ENCODE measurements at regions not wholly inside any gene's neighbourhood (a gene's known extent, or its start where the extent isn't known, plus 50 kb on each side); places are given as distances from the start of the nearest gene placed in this dataset.
"Not testable (repeated sequence)": the region's sequence is repeated elsewhere in the genome, so short reads cannot be mapped to it uniquely, and the experiment has no call there.

DNA sequence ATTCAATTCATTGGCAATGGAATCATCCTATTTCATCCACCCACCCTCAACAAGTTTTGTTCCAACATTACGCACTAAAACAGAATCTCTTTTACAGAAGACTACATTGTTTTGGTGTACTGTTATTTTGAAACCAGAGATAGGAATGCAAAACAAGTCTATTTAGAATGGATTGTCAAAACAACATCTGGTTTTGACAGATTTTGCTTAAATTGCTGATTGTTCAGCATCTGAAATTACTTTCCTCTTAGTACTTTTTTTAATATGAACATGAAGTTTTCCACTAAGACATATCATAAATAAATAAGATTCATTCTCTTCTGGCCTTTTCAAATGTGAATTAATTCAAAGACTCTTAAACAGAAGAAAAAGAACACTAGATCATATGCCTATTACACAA is 323.9 kb upstream of the TFPI start:
- DNase-seq (no peak), ATAC-seq (no peak)
- Mint-ChIP-seq H3K9me3 (peaks cover 4% of the 10 kb centered on the region), H3K4me1 (ENCODE audit: low read depth) (no peaks in the 10 kb centered on the region), H3K27me3 (ENCODE audit: low read depth) (no peaks in the 10 kb centered on the region), H3K36me3 (ENCODE audit: insufficient read depth) (no peaks in the 10 kb centered on the region), H3K4me3 (no peak overlapping the region)

DNA sequence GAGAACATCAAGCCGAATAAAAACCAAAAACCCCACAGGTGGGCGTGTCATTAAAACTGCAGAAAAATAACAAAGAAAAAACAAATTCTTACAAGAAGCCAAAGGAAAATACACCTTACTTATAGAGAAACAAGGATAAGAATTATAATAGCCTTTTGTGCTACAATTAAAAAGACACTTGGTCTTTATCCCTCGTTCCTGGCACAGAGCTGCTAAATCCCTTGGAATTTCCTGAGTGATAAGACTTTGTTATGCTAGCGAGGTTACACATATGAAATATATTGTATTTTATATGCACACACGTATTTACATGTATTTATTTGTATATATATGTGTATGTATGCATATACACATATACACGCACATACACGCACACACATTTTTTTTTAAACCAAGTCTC is 325.3 kb upstream of the TFPI start:
- no peak for DNase-seq
- no peaks in the 10 kb centered on the region for H3K4me1 Mint-ChIP-seq (ENCODE audit: low read depth)
- peaks cover 4% of the 10 kb centered on the region for H3K9me3 Mint-ChIP-seq
- no peak for ATAC-seq
- no peaks in the 10 kb centered on the region for H3K36me3 Mint-ChIP-seq (ENCODE audit: insufficient read depth)
- no peak overlapping the region for H3K4me3 Mint-ChIP-seq
- no peaks in the 10 kb centered on the region for H3K27me3 Mint-ChIP-seq (ENCODE audit: low read depth)

DNA sequence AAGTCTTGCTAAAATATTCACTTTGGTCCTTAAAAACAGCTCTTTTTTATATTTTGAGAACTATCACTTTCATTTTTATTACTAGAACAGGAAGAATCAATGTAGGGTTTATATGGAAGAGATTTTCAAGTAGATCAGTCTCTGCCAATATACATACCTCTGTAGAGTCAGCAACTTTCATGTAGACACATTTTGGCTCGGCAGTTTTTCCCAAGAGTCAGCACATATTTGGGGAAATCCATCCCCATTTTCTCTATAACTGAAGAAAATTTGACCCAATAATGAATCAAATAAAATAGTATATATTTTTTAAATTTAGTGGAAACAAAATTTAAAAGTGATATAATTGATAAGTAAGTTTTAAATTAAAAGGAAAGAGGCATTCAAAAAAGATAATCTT is 329.8 kb upstream of the TFPI start:
- Mint-ChIP-seq H3K27me3 (ENCODE audit: low read depth) (no peaks in the 10 kb centered on the region), H3K4me1 (ENCODE audit: low read depth) (no peaks in the 10 kb centered on the region), H3K4me3 (no peak overlapping the region), H3K36me3 (ENCODE audit: insufficient read depth) (no peaks in the 10 kb centered on the region), H3K9me3 (peaks cover 4% of the 10 kb centered on the region)
- no peak for DNase-seq
- ATAC-seq, result no peak

DNA sequence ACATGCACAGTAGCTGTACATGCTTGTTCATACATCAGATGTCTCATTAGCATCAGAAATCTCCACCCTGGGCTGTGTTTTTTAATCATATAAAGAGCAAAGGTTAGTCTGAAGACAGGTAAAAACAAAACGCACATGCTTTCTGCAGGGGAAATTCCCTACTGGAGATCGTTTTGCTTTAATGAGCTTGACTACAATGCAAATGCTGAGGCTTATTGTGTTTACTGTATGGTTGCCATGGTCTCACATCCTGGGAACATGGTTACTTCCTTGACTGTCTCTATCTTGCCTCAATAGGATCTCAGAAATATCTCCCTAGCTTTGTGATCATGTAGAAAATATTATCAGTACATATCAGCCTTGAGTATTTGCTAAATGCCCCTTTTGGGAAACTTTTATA is 336.5 kb upstream of the TFPI start:
- no peaks in the 10 kb centered on the region for H3K36me3 Mint-ChIP-seq (ENCODE audit: insufficient read depth)
- no peaks in the 10 kb centered on the region for H3K9me3 Mint-ChIP-seq
- H3K4me3 Mint-ChIP-seq, result no peak overlapping the region

DNA sequence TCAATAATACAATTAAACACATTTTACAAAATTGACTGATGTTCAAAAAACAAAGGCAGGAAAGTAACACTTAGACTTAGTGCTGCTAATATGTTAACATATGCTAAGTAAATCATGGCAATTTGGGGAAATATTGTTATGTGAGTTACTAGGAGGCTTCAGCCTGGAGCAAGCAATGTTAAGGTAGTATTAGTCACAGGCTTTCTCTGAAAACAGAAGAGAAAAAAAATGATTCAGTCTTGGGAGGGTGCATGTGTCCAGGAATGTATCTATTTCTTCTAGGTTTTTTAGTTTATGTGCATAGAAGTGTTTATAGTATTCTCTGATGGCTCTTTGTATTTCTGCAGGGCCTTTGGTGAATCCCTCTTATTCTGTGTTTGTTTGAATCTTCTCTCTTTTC is 345.8 kb upstream of the TFPI start:
- H3K36me3 Mint-ChIP-seq (ENCODE audit: insufficient read depth), result no peaks in the 10 kb centered on the region
- ATAC-seq (no peak), DNase-seq (no peak)
- H3K4me3 Mint-ChIP-seq, result no peak overlapping the region
- no peaks in the 10 kb centered on the region for H3K4me1 Mint-ChIP-seq (ENCODE audit: low read depth)
- peaks cover 4% of the 10 kb centered on the region for H3K9me3 Mint-ChIP-seq
- H3K27me3 Mint-ChIP-seq (ENCODE audit: low read depth), result no peaks in the 10 kb centered on the region

More for the DNA sequence above, 336.5 kb upstream of the TFPI start:
- Mint-ChIP-seq H3K27me3 (ENCODE audit: low read depth) (no peaks in the 10 kb centered on the region), H3K4me1 (ENCODE audit: low read depth) (no peaks in the 10 kb centered on the region)
- DNase-seq (no peak), ATAC-seq (no peak)

DNA sequence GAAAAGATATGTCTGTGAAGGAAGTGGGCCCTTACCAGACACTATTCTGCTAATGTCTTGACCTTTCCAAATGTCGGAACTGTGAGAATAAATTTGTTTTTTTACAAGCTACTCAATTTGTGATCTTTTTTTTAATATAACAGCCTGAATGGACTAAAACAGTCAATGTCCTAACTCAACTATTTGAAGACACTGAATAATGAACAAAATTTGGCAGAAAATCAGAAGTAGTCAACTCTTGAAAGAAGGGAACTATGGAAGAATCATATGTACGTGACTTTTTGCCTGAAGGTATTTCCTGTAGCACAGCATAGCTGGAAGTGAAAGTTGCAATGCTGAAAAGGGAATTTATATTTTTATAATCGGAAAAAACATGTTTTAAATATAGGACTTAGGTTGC is 351.8 kb upstream of the TFPI start:
- no peak for DNase-seq
- Mint-ChIP-seq H3K36me3 (ENCODE audit: insufficient read depth) (no peaks in the 10 kb centered on the region), H3K27me3 (ENCODE audit: low read depth) (no peaks in the 10 kb centered on the region), H3K4me3 (no peak overlapping the region), H3K4me1 (ENCODE audit: low read depth) (no peaks in the 10 kb centered on the region), H3K9me3 (peaks cover under 1% of the 10 kb centered on the region)
- no peak for ATAC-seq

DNA sequence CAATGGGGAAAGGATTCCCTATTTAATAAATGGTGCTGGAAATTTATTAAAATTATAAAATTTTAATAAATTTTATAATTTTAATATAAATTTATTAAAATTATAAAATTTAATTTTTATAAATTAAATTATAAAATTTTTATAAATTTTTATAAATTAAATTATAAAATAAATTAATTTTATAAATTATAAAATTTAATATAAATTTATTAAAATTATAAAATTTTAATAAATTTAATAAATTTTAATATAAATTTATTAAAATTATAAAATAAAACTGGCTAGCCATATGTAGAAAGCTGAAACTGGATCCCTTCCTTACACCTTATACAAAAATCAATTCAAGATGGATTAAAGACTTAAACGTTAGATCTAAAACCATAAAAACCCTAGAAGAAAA is 356.7 kb upstream of the TFPI start:
- H3K27me3 Mint-ChIP-seq (ENCODE audit: low read depth); H3K4me1 Mint-ChIP-seq (ENCODE audit: low read depth); H3K36me3 Mint-ChIP-seq (ENCODE audit: insufficient read depth); H3K4me3 Mint-ChIP-seq; DNase-seq; ATAC-seq; H3K9me3 Mint-ChIP-seq: not testable (repeated sequence)

DNA sequence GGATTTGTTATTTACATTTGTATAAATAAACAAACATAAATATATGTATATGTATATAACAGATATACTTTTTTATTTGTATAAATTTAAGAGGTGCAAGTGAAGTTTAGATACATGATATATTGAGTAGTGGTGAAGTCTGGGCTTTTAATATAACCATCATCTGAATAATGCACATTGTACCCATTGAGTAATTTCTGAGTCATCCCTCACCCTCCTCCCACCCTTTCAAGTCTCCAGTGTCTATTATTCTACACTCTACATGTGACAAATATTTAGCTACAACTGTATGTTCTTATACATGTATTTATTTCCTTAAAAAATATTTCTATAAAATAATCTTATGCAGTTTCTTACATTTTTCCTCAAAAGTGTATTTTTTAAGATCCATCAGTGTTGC is 358.7 kb upstream of the TFPI start:
- no peak overlapping the region for H3K4me3 Mint-ChIP-seq
- peaks cover 3% of the 10 kb centered on the region for H3K9me3 Mint-ChIP-seq
- H3K36me3 Mint-ChIP-seq (ENCODE audit: insufficient read depth), result no peaks in the 10 kb centered on the region
- no peak for DNase-seq
- H3K27me3 Mint-ChIP-seq (ENCODE audit: low read depth), result no peaks in the 10 kb centered on the region
- ATAC-seq, result no peak
- H3K4me1 Mint-ChIP-seq (ENCODE audit: low read depth), result no peaks in the 10 kb centered on the region

DNA sequence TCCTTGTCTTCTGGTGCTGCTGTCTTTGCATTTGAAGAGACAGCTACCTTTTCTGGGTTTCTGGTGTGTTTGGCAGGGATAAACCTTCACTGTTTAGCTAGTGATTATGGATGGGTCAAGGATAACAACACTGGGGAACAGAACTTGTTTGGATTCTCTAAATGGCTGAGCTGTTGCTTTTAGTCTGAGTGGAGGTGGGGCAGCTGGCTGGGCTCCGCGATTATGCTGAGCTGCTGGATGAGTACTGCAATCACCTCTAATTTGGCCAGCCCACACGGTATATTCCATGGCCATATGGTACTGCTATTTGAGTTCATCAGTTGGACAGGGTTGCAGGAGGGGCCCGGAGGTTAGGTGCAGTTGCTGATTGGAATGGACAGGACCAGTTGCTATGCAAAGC is 361.6 kb upstream of the TFPI start:
- ATAC-seq, result no peak
- Mint-ChIP-seq H3K9me3 (peaks cover 3% of the 10 kb centered on the region), H3K27me3 (ENCODE audit: low read depth) (no peaks in the 10 kb centered on the region)

DNA sequence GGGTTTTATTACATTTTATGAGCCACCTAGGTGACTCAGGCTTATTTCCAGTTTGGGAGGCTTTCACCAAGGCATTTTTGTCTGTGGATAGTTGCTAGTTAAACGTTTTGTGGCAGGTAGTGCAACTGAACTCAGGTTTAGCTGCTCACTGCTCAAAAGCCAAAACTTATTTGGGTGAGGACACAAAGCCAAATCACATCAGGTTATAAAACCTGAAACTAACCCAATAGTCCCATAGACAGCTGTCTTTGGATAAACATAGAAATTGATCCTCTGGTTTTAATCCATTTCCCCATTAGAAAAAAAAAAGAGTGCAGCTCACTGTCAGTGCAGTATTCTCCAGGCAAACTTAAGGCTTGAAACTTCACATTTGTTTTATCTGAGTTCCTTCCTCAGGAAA is 362.6 kb upstream of the TFPI start:
- ATAC-seq (no peak), DNase-seq (no peak)
- Mint-ChIP-seq H3K36me3 (ENCODE audit: insufficient read depth) (no peaks in the 10 kb centered on the region), H3K4me1 (ENCODE audit: low read depth) (no peaks in the 10 kb centered on the region), H3K27me3 (ENCODE audit: low read depth) (no peaks in the 10 kb centered on the region), H3K4me3 (no peak overlapping the region), H3K9me3 (peaks cover 3% of the 10 kb centered on the region)

More for the DNA sequence above, 361.6 kb upstream of the TFPI start:
- Mint-ChIP-seq H3K4me3 (no peak overlapping the region), H3K4me1 (ENCODE audit: low read depth) (no peaks in the 10 kb centered on the region), H3K36me3 (ENCODE audit: insufficient read depth) (no peaks in the 10 kb centered on the region)
- DNase-seq, result no peak

DNA sequence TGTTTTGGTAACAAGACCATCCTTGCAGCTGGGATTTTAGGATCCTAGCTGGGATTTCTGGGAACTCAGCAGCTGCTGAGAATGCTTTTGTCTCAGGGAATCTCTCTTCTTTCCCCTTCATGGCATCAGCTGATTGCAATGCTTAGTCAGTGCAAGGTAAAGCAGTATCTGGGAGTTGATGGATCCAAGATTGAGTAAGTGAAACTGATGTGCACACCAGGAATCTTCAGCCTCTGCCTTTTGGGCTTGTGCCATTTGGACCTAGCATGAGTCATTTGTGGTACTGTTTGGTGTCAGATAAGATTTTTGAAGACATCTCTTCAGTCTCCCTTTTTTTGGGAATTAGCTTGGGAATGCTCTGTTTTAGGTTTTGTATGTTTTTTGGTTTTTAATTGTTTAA is 363.3 kb upstream of the TFPI start:
- no peak overlapping the region for H3K4me3 Mint-ChIP-seq
- no peaks in the 10 kb centered on the region for H3K4me1 Mint-ChIP-seq (ENCODE audit: low read depth)
- H3K36me3 Mint-ChIP-seq (ENCODE audit: insufficient read depth), result no peaks in the 10 kb centered on the region
- DNase-seq, result no peak
- peaks cover 5% of the 10 kb centered on the region for H3K9me3 Mint-ChIP-seq
- H3K27me3 Mint-ChIP-seq (ENCODE audit: low read depth), result no peaks in the 10 kb centered on the region
- no peak for ATAC-seq

DNA sequence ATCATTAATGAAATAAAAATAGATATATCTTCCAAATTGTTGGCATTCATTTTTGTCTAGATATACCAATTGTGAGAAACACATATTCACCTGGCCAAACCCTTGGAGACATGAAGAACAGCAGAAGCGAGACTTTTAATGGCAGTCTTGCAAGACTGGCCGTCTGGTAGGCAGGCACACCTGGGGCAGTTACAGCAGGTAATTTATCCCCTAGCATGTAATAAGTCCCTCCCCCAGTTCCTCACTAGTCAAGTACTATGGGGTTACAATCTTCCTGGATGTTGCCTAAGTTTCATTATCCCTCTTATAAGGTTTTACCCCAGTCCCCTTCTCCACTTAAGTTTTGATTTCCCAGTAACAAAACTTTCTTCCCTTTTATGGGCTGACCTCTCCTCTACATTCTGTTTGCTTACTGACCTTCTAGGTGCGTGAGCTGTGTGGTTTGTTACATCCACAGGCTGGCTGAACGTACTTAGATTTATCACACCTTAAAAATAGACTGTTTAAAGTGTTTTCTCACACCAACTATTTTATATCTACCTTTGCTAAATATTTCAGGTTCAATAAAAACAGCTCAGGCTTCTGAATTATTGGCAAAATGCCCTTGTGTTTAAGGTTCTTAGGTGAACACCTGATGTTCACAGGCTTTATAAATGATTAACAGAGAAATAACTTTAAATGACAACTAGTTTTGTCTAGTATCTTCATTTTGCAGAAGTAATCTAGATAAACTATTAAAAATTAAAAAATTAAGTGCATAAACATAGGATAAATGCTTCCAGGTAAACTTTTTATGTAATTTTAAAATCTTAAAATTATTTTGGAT is 365.0 kb upstream of the TFPI start:
- Mint-ChIP-seq H3K4me1 (ENCODE audit: low read depth) (no peaks in the 10 kb centered on the region), H3K36me3 (ENCODE audit: insufficient read depth) (no peaks in the 10 kb centered on the region), H3K27me3 (ENCODE audit: low read depth) (no peaks in the 10 kb centered on the region), H3K4me3 (no peak overlapping the region), H3K9me3 (peaks cover 4% of the 10 kb centered on the region)
- no peak for ATAC-seq
- no peak for DNase-seq

DNA sequence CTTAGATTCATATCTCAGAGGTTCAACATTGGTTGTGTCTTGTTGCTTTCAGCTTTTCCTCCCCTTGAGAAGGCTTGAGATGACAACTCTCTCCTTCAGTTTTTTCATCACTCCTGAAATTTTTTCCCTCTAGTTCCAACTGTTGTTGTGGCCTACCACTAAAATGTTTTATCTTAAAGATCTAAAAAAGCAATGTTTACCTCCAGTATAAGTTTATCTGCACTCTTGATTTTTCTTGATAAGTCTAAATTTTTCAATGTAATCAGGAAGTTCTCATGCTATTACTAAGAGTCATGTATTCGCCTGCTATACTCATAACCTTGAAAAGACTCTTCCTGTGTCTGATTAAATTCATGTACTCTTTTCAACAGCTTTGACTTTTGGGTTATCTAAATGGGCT is 366.3 kb upstream of the TFPI start:
- ATAC-seq (no peak), DNase-seq (no peak)
- Mint-ChIP-seq H3K4me1 (ENCODE audit: low read depth) (no peaks in the 10 kb centered on the region), H3K27me3 (ENCODE audit: low read depth) (no peaks in the 10 kb centered on the region), H3K4me3 (no peak overlapping the region), H3K9me3 (peaks cover 4% of the 10 kb centered on the region), H3K36me3 (ENCODE audit: insufficient read depth) (no peaks in the 10 kb centered on the region)

DNA sequence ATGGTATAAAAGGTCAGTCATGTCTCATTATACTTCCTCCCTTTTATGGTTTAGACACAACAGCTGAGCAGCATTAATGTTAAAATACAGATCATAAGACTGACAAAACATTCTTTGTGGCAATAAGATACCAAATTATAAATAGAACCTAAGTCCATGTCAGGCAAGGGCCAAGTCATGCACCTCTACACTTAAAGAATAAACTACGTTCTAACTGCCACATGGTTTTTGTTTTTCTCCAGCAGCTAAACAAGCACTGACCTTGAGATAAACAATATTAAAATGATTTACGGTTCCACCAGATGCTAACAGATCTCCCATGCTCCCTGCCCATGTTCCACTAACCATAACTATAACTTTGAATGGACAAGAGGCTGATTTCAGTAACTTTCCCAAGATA is 368.6 kb upstream of the TFPI start:
- no peaks in the 10 kb centered on the region for H3K36me3 Mint-ChIP-seq (ENCODE audit: insufficient read depth)
- DNase-seq (no peak), ATAC-seq (no peak)
- H3K4me1 Mint-ChIP-seq (ENCODE audit: low read depth), result no peaks in the 10 kb centered on the region
- H3K9me3 Mint-ChIP-seq, result peaks cover 4% of the 10 kb centered on the region
- no peak overlapping the region for H3K4me3 Mint-ChIP-seq
- H3K27me3 Mint-ChIP-seq (ENCODE audit: low read depth), result no peaks in the 10 kb centered on the region

DNA sequence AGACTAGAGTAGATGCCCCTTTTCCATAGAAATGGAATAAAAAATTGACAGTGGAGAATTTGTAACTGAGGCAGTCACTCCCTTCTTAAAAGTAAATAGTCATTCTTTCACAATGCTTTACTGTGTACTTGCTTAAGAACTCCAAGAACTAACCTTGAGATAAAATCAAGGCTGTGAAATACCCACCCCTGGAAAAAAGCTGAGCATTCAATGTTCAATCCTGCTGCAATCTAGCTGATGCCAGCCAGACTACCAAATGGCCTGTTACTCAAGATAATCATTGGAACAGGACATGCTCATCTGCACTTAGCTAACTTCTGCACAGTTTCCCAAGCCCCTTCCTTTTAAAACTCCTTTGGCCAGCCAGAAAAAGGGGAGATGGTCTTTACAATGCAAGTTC is 367.4 kb upstream of the GULP1 start:
- no peak for DNase-seq
- no peak for ATAC-seq
- no peaks in the 10 kb centered on the region for H3K4me1 Mint-ChIP-seq (ENCODE audit: low read depth)
- peaks cover 4% of the 10 kb centered on the region for H3K9me3 Mint-ChIP-seq
- no peaks in the 10 kb centered on the region for H3K36me3 Mint-ChIP-seq (ENCODE audit: insufficient read depth)
- H3K4me3 Mint-ChIP-seq, result no peak overlapping the region
- H3K27me3 Mint-ChIP-seq (ENCODE audit: low read depth), result no peaks in the 10 kb centered on the region

DNA sequence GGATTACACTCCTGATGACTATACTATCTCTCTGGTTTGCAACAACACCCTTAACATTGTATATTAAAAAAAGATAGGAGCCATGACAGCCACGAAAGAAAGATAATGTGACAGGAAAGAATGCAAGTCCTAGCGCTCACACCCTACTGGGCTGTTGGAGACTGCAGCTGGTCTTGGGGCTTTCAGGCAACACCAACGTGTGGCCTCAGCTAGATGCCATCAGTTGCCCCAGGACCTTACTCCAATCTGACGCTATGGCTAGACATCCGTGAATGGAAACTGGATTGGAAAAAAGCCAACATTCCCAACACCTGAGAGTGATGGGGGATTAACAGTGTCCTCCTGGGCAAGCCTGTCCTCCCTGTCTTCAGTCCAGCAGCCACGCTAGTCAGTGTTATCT is 357.4 kb upstream of the GULP1 start:
- ATAC-seq, result no peak
- Mint-ChIP-seq H3K4me3 (no peak overlapping the region), H3K36me3 (ENCODE audit: insufficient read depth) (no peaks in the 10 kb centered on the region), H3K27me3 (ENCODE audit: low read depth) (no peaks in the 10 kb centered on the region), H3K4me1 (ENCODE audit: low read depth) (no peaks in the 10 kb centered on the region), H3K9me3 (no peaks in the 10 kb centered on the region)
- DNase-seq, result no peak
